Femur (tissue), 1 donor: ENCODE measurements at regions not wholly inside any gene's neighbourhood (a gene's known extent, or its start where the extent isn't known, plus 50 kb on each side); places are given as distances from the start of the nearest gene placed in this dataset.
A peak's percentile ranks its signal among the peaks of the same experiment; 100 is the strongest.
"Not testable (repeated sequence)": the region's sequence is repeated elsewhere in the genome, so short reads cannot be mapped to it uniquely, and the experiment has no call there.

Source experiments
- DNase-seq: peaks from one replicate; pipeline ENCODE4 v3.0.0-alpha.2; 2017

GRCh38 chr13:112174476-112175110 lies 107.6 kb downstream of the SOX1 start:
- no peak for DNase-seq

- no peak for DNase-seq
These were observed 108.5 kb downstream of the SOX1 start for GRCh38 chr13:112175162-112176075.

- DNase-seq: not testable (repeated sequence)
These were observed 109.5 kb downstream of the SOX1 start for GRCh38 chr13:112176141-112177119.

GRCh38 chr13:112177450-112178288 lies 110.7 kb downstream of the SOX1 start:
- DNase-seq: peak; percentile 37

GRCh38 chr13:112178769-112179168 lies 111.8 kb downstream of the SOX1 start:
- no peak for DNase-seq

GRCh38 chr13:112179421-112179820 lies 112.5 kb downstream of the SOX1 start:
- no peak for DNase-seq

GRCh38 chr13:112179995-112180394 lies 113.0 kb downstream of the SOX1 start:
- no peak for DNase-seq

GRCh38 chr13:112181336-112182067 lies 114.6 kb downstream of the SOX1 start:
- no peak for DNase-seq

GRCh38 chr13:112182251-112182650 lies 115.3 kb downstream of the SOX1 start:
- no peak for DNase-seq

GRCh38 chr13:112182846-112183531 lies 116.0 kb downstream of the SOX1 start:
- no peak for DNase-seq

- DNase-seq: no peak
These were observed 116.7 kb downstream of the SOX1 start for GRCh38 chr13:112183532-112184090.

GRCh38 chr13:112184261-112184660 lies 117.3 kb downstream of the SOX1 start:
- DNase-seq: no peak

GRCh38 chr13:112184851-112185371 lies 118.0 kb downstream of the SOX1 start:
- DNase-seq: no peak

GRCh38 chr13:112185466-112185865 lies 118.5 kb downstream of the SOX1 start:
- DNase-seq: no peak

GRCh38 chr13:112186091-112186490 lies 119.1 kb downstream of the SOX1 start:
- DNase-seq: no peak

- no peak for DNase-seq
These were observed 120.8 kb downstream of the SOX1 start for GRCh38 chr13:112187527-112188297.

- no peak for DNase-seq
These were observed 121.3 kb downstream of the SOX1 start for GRCh38 chr13:112188298-112188610.

- no peak for DNase-seq
These were observed 126.7 kb downstream of the SOX1 start for GRCh38 chr13:112193463-112194166.

- no peak for DNase-seq
These were observed 127.2 kb downstream of the SOX1 start for GRCh38 chr13:112194167-112194530.
